Retinal pigment epithelial cell (primary cell): ENCODE measurements at regions not wholly inside any gene's neighbourhood (a gene's known extent, or its start where the extent isn't known, plus 50 kb on each side); places are given as distances from the start of the nearest gene placed in this dataset.
"Not testable (repeated sequence)": the region's sequence is repeated elsewhere in the genome, so short reads cannot be mapped to it uniquely, and the experiment has no call there.

Experiments
- DNase-seq: peaks from one replicate; pipeline ENCODE4 v3.0.0-alpha.2; 2010; ENCODE audit warnings: low read depth
- H3K4me3 ChIP-seq: 2 replicates; pipeline ENCODE4 v1.5.1; 2011; ENCODE audit warnings: mild to moderate bottlenecking, low read length, control low read depth, moderate library complexity
- TF ChIP-seq, protein P1 (sequence below): conservative IDR thresholded peaks from 2 replicates; pipeline ENCODE4 v1.5.1; 2011; ENCODE audit warnings: low read depth, low read length, control low read depth, inconsistent platforms

DNA sequence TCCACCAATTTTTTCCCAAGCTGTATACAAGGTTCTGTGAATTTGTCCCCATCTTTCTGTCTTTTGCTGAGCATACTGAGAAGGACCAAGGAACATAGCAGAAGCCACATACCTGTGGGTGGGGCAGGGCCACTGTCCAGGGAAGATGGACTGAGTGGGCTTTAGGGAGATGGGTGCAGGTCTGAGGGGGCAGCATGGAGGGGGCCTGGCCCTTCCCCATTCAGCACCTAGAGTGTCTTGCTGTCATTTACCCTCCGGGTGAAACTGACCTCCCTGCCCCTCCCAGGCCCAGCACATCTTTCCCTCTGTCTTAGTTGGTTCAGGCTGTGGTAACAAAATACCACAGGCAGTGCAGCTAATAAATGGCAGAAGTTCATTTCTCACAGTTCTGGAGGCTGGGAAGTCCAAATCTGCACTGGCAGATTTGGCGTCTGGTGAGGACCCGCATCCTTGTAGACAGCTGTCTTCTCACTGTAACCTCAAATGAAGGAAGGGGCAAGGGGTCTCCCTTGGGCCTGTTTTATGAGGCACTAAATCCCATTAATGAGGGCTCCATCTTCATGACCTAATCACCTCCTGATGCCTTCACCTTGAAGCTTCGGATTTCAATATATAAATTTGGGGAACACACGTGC, 180.0 kb upstream of the SMAD3 start:
- no peak overlapping the region for H3K4me3 ChIP-seq
- TF ChIP-seq, protein P1, sequence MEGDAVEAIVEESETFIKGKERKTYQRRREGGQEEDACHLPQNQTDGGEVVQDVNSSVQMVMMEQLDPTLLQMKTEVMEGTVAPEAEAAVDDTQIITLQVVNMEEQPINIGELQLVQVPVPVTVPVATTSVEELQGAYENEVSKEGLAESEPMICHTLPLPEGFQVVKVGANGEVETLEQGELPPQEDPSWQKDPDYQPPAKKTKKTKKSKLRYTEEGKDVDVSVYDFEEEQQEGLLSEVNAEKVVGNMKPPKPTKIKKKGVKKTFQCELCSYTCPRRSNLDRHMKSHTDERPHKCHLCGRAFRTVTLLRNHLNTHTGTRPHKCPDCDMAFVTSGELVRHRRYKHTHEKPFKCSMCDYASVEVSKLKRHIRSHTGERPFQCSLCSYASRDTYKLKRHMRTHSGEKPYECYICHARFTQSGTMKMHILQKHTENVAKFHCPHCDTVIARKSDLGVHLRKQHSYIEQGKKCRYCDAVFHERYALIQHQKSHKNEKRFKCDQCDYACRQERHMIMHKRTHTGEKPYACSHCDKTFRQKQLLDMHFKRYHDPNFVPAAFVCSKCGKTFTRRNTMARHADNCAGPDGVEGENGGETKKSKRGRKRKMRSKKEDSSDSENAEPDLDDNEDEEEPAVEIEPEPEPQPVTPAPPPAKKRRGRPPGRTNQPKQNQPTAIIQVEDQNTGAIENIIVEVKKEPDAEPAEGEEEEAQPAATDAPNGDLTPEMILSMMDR, result no peak

DNA sequence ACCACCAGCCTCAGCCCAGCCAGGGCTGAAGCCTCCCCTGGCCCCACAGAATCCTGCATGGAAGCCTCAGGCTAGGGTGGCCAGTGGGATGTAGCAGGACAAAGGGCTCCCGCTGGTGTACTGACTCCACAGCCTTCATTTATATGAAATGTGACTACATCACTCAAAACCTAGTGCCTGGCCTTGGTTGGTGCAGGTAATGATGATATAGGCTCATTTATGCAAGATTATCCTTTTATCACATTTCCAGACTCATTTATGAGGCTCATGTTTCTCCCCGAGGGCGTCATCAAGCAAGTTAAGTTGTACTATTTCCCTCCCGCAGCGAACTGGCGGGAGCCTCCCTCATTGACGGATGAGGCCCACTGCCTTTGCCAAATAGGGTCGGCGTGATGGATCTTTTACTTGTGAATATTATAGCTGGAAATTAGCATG, 179.1 kb upstream of the SMAD3 start:
- TF ChIP-seq, protein P1, result no peak
- DNase-seq, result no peak
- H3K4me3 ChIP-seq, result no peak overlapping the region

More for the DNA sequence above, 180.0 kb upstream of the SMAD3 start:
- DNase-seq, result no peak

DNA sequence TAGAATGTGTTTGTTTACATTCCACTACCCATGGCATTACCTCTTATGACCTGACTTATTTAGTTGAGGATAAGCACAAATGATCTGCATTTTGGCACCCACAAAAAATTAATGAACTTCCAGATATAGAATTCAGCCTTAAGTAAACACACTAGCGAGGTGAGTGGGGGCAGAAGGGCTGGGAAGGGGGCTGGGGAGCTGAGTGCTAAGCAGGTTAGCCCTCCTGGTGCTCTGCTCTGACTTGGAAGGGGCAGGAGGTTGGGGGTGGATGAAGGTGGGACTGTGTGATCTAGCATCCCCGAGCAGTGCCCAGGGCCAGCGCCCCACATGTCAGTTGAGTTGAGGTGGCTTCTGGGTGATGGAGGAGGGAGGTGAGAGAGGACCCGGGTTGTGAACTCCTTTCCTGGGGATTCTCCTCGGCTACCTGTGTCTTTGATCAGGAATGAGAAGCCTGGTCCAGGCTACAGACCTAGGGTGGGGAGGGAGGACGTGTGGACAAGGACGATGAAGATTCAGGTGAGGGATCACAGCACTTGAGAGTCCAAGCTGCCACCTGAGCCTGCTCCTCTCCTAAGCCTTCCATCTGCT, 178.6 kb upstream of the SMAD3 start:
- DNase-seq, result no peak
- TF ChIP-seq, protein P1, result no peak
- no peak overlapping the region for H3K4me3 ChIP-seq

DNA sequence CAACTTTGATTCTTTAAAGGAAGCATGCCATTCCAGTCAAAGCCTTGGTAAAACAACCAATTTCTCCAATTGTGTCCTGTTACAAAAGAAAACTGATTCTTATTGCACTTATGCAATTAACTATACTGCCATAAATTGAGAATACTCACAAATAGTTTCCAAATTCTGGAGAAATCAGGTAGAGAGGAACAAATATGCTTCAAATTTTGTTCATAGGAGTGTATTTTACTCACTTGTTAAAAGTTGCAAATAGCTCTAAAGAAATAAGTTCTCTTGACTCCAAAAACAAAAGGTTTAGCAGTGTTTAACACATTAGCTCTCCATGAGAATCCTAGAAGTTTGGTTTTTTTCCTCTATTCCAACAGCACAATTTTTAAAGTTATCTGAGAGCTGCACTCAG, 176.1 kb upstream of the SMAD3 start:
- DNase-seq, H3K4me3 ChIP-seq: not testable (repeated sequence)

DNA sequence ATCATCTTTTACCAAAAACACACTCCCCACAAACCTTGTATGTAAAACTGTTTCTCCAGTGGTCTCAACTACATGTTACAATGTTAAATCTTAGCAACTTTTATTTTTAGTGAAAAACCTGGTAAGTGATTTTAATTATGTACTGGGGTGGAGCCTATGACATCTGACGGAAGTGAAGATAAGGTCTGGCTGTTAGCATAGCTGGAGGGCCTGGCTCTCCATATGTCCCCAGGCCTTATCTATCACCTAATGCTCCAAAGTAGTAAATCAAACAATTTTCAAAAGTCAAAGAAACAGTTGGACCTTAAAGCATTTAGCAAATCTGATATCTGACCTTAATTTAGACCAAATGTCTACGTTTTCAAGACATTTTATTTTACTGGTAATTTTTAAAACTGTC, 173.6 kb upstream of the SMAD3 start:
- TF ChIP-seq, protein P1, result no peak
- H3K4me3 ChIP-seq, result no peak overlapping the region
- DNase-seq, result no peak

DNA sequence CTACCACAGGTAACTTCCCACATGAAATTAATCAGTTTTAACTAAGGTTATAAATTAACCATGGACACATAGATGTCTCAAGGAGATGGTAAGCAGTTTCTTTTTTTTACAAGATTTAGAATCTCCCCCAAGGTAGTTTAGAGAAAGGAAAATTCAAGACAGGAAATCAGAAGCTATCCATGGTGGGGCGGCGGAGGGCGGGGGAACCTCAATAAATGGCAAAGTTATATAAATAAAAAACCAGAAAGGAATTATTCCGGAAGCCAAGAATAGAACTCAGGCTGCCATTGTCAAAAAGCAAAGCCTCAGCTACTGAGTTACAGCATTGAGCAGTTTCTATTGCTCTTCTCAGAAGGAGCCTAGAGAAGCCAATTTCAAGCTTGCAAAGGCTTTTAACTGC, 172.1 kb upstream of the SMAD3 start:
- TF ChIP-seq, protein P1, result no peak
- no peak for DNase-seq
- no peak overlapping the region for H3K4me3 ChIP-seq

DNA sequence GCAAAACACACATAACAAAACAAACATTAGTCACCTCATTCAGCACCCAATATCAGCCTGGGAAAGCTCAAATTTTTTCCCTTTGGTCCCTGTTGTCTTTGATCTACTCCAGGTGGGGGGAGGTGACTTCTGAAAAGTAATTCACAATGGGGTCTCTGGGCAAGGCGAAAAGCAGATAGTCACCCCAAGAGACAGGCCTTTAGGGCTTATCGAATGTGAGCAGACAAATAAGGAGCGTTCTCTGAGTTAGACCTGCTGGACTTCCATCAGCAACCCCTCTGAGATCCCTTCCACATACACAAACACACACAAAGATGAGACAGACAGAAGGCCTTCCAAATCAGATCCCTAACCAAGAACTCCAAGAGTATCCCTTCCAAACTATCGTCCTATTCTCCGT, 171.0 kb upstream of the SMAD3 start:
- no peak overlapping the region for H3K4me3 ChIP-seq
- DNase-seq, result no peak
- TF ChIP-seq, protein P1, result no peak
